B cell (primary cell): ENCODE measurements at regions not wholly inside any gene's neighbourhood (a gene's known extent, or its start where the extent isn't known, plus 50 kb on each side); places are given as distances from the start of the nearest gene placed in this dataset.

Experiments used
- ATAC-seq: fragments of 200-7000 bp; cut with Tn5 transposase; one replicate; pipeline ENCODE4 v1.10.0; 2021; ENCODE audit warnings: low read depth, mild to moderate bottlenecking, moderate number of reproducible peaks, moderate library complexity
- CTCF ChIA-PET: fragments of 350-600 bp; sonication (Branson Sonifier 250); formaldehyde crosslinking; loops from one replicate; lab custom pipeline; 2021; ENCODE audit warnings: antibody characterized with exemption, inconsistent platforms; lab: Charles Lee
- POLR2A ChIA-PET: fragments of 350-600 bp; sonication (Branson Sonifier 250); formaldehyde crosslinking; loops from one replicate; lab custom pipeline; 2021; ENCODE audit warnings: antibody characterized with exemption; lab: Charles Lee
- DNase-seq: peaks from one replicate; pipeline ENCODE4 v3.0.0; 2013
- H2AFZ ChIP-seq: 2 replicates; pipeline ENCODE4 v1.6.1; 2012; ENCODE audit warnings: mild to moderate bottlenecking, low read depth, low read length; ENCODE audit not compliant: insufficient read depth, poor library complexity, severe bottlenecking
- H3K27ac ChIP-seq, 2 donors: 1 replicate in 1 of 2; 2 replicates in 1 of 2; pipeline ENCODE4 v1.5.1; 2012 to 2013; ENCODE audit warnings: low read length in 2 of 2, mild to moderate bottlenecking in 2 of 2, moderate library complexity in 1 of 2
- H3K27me3 ChIP-seq, 4 experiments: fragments of 200-600 bp in 1 of 4; sonication (generic) in 1 of 4; replicated peaks in 1 of 4; 1 replicate in 2 of 4; 2 replicates in 2 of 4; pipeline versions ENCODE4 v1.6.1 to v1.7.0; 2013 to 2016; ENCODE audit warnings: low read length in 3 of 4, mild to moderate bottlenecking in 2 of 4, mixed read lengths in 1 of 4, moderate library complexity in 1 of 4; ENCODE audit not compliant: insufficient read depth in 4 of 4, control insufficient read depth in 3 of 4; ENCODE audit errors: control extremely low read depth in 1 of 4
- H3K36me3 ChIP-seq, 2 experiments: replicated peaks in 1 of 2; 1 replicate in 1 of 2; 2 replicates in 1 of 2; pipeline versions ENCODE4 v1.6.1 to v1.7.1; 2013; ENCODE audit warnings: low read length in 1 of 2; ENCODE audit not compliant: insufficient read depth in 2 of 2, control insufficient read depth in 1 of 2; ENCODE audit errors: control extremely low read depth in 1 of 2, extremely low read depth in 1 of 2
- H3K4me1 ChIP-seq, 2 donors: fragments of 200-600 bp in 1 of 2; sonication (generic) in 1 of 2; 1 replicate in 1 of 2; 2 replicates in 1 of 2; pipeline versions ENCODE4 v1.5.1 to v1.6.1; 2013 to 2017; ENCODE audit warnings: low read length in 2 of 2; ENCODE audit not compliant: control insufficient read depth in 2 of 2, insufficient read depth in 2 of 2
- H3K4me2 ChIP-seq: replicated peaks from 2 replicates; pipeline ENCODE3; 2012; ENCODE audit warnings: mild to moderate bottlenecking, low read depth, low read length; ENCODE audit not compliant: poor library complexity, severe bottlenecking
- H3K4me3 ChIP-seq, 5 experiments: fragments of 200-600 bp in 1 of 5; sonication (generic) in 1 of 5; 1 replicate in 3 of 5; 2 replicates in 2 of 5; pipeline versions ENCODE4 v1.5.1 to v1.7.0; 2011 to 2016; ENCODE audit warnings: low read length in 4 of 5, mild to moderate bottlenecking in 4 of 5, low read depth in 2 of 5, control low read depth in 1 of 5, moderate library complexity in 1 of 5; ENCODE audit not compliant: insufficient read depth in 1 of 5; ENCODE audit errors: control extremely low read depth in 1 of 5, extremely low read depth in 1 of 5
- H3K79me2 ChIP-seq: fragments of 200-600 bp; sonication (generic); one replicate; pipeline ENCODE4 v1.6.0; 2016; ENCODE audit warnings: low read length; ENCODE audit not compliant: control insufficient read depth, insufficient read depth
- H3K9ac ChIP-seq: fragments of 200-600 bp; sonication (generic); 2 replicates; pipeline ENCODE4 v1.6.1; 2017; ENCODE audit warnings: mild to moderate bottlenecking, low read length, moderate library complexity
- H3K9me3 ChIP-seq, 3 donors: one replicate each; pipeline versions ENCODE4 v1.6.1 to v1.7.1; 2013; ENCODE audit warnings: low read length in 2 of 3; ENCODE audit not compliant: control insufficient read depth in 2 of 3, insufficient read depth in 1 of 3; ENCODE audit errors: control extremely low read depth in 1 of 3
- H4K20me1 ChIP-seq: 2 replicates; pipeline ENCODE4 v1.6.0; 2012; ENCODE audit warnings: mild to moderate bottlenecking, low read length; ENCODE audit not compliant: insufficient read depth, control insufficient read depth, poor library complexity, severe bottlenecking
- H3K27ac Mint-ChIP-seq: one replicate; pipeline ENCODE4 v1.8.0; 2021; ENCODE audit warnings: mixed read lengths
- H3K27me3 Mint-ChIP-seq: one replicate; pipeline ENCODE4 v1.8.0; 2021; ENCODE audit warnings: mixed read lengths
- H3K4me1 Mint-ChIP-seq: one replicate; pipeline ENCODE4 v1.8.0; 2021; ENCODE audit warnings: mixed read lengths
- H3K4me3 Mint-ChIP-seq: one replicate; pipeline ENCODE4 v1.8.0; 2021; ENCODE audit warnings: mixed read lengths
- H3K9me3 Mint-ChIP-seq: one replicate; pipeline ENCODE4 v1.8.0; 2022; ENCODE audit warnings: mixed read lengths; ENCODE audit not compliant: insufficient read depth
- CTCF ChIP-seq: fragments of 200-600 bp; IDR thresholded peaks from one replicate; pipeline ENCODE4 v1.8.0; 2022; ENCODE audit warnings: antibody characterized with exemption, mild to moderate bottlenecking
- EZH2 ChIP-seq: IDR thresholded peaks from 2 replicates; pipeline ENCODE4 v1.6.1; 2012; ENCODE audit warnings: borderline replicate concordance, low read depth, mild to moderate bottlenecking, moderate library complexity, low read length; ENCODE audit not compliant: insufficient read depth, poor library complexity, severe bottlenecking
- WGBS: methylation state at CpG from one replicate; pipeline ENCODE4 v1.1.5; 2013; ENCODE audit warnings: missing lambda C conversion rate; ENCODE audit not compliant: insufficient coverage; 5-methylcytosine and 5-hydroxymethylcytosine counted together
- intact Hi-C: fragments of 100-400 bp; cut with micrococcal nuclease; formaldehyde crosslinking; loops from one replicate; pipeline ENCODE4 v1.10.0; 2022

- H3K36me3 ChIP-seq: no peaks in the 10 kb centered on the region
- Mint-ChIP-seq H3K27me3 (peaks cover 3% of the 10 kb centered on the region), H3K4me3 (no peak overlapping the region), H3K4me1 (no peaks in the 10 kb centered on the region), H3K9me3 (no peaks in the 10 kb centered on the region), H3K27ac (no peak overlapping the region)
- intact Hi-C loops: no loop called here
- H3K9ac ChIP-seq: no peak overlapping the region
- ChIA-PET POLR2A (no interaction called here), CTCF (no interaction called here)
- H3K9me3 ChIP-seq: no peaks in the 10 kb centered on the region
- H3K4me3 ChIP-seq: no peak overlapping the region
- H3K27me3 ChIP-seq: no peaks in the 10 kb centered on the region
- H3K79me2 ChIP-seq: no peaks in the 10 kb centered on the region
- no peak for DNase-seq
- no peak overlapping the region for H3K27ac ChIP-seq
- no peak overlapping the region for H3K4me2 ChIP-seq
- ATAC-seq: no peak
- no peak for TF ChIP-seq CTCF
- no peak for TF ChIP-seq EZH2
- H2AFZ ChIP-seq: no peak overlapping the region
- H3K4me1 ChIP-seq: no peaks in the 10 kb centered on the region
- no peaks in the 10 kb centered on the region for H4K20me1 ChIP-seq
Measured at GRCh38 chr13:79995334-79995733, 345.6 kb downstream of the SPRY2 start.

- CTCF ChIA-PET: no interaction called here
- intact Hi-C loops: no loop called here
- WGBS: no CpG with 5 or more reads among the region's 1 CpG
Measured at GRCh38 chr13:79992111-79992510, 348.8 kb downstream of the SPRY2 start.

More at GRCh38 chr13:79992111-79992510, 348.8 kb downstream of the SPRY2 start:
- H2AFZ ChIP-seq: no peak overlapping the region
- POLR2A ChIA-PET: no interaction called here
- H3K9me3 ChIP-seq: no peaks in the 10 kb centered on the region
- H3K4me1 ChIP-seq: no peaks in the 10 kb centered on the region
- no peak overlapping the region for H3K9ac ChIP-seq
- Mint-ChIP-seq H3K4me1 (no peaks in the 10 kb centered on the region), H3K4me3 (no peak overlapping the region), H3K27me3 (peaks cover 3% of the 10 kb centered on the region), H3K27ac (no peak overlapping the region), H3K9me3 (no peaks in the 10 kb centered on the region)
- no peak overlapping the region for H3K27ac ChIP-seq
- H3K27me3 ChIP-seq: no peaks in the 10 kb centered on the region
- no peaks in the 10 kb centered on the region for H3K79me2 ChIP-seq
- H3K4me3 ChIP-seq: no peak overlapping the region
- H4K20me1 ChIP-seq: no peaks in the 10 kb centered on the region
- TF ChIP-seq CTCF (no peak), EZH2 (no peak)
- H3K36me3 ChIP-seq: no peaks in the 10 kb centered on the region
- no peak overlapping the region for H3K4me2 ChIP-seq
- ATAC-seq (no peak), DNase-seq (no peak)
